IMR-90 (cell line): ENCODE measurements at regions not wholly inside any gene's neighbourhood (a gene's known extent, or its start where the extent isn't known, plus 50 kb on each side); places are given as distances from the start of the nearest gene placed in this dataset.
A peak's percentile ranks its signal among the peaks of the same experiment; 100 is the strongest.

Experiments used
- ATAC-seq: fragments of 200-7000 bp; cut with Tn5 transposase; 2 replicates; pipeline ENCODE4 v1.9.1; 2020; ENCODE audit warnings: low read depth, mild to moderate bottlenecking, moderate library complexity
- BruUV-seq: library from RNA; stranded (reverse); fragments of 400-500 nt; replicated peaks from 2 replicates; lab custom pipeline; 2021; lab: Mats Ljungman, UMichigan
- CTCF ChIA-PET: fragments of 300-600 bp; formaldehyde crosslinking; extraction: SDS; loops from one replicate; lab custom pipeline; 2021; ENCODE audit warnings: antibody characterized with exemption; lab: Yijun Ruan, JAX
- POLR2A ChIA-PET: fragments of 300-600 bp; sonication (Branson Sonifier 250); formaldehyde crosslinking; loops from one replicate; lab custom pipeline; 2022; ENCODE audit warnings: antibody characterized with exemption; ENCODE audit not compliant: unreplicated experiment; lab: Charles Lee
- DNase-seq: peaks from one replicate; pipeline ENCODE4 v3.0.0; 2013
- H2AFZ ChIP-seq: replicated peaks from 2 replicates; pipeline ENCODE3; 2013; ENCODE audit warnings: low read length, mild to moderate bottlenecking; ENCODE audit not compliant: poor library complexity
- H2AK5ac ChIP-seq: 2 replicates; pipeline ENCODE4 v1.6.1; 2013; ENCODE audit warnings: low read depth, low read length, inconsistent platforms
- H2AK9ac ChIP-seq: replicated peaks from 2 replicates; pipeline ENCODE3; 2013; ENCODE audit warnings: mild to moderate bottlenecking, low read depth, low read length, moderate library complexity; ENCODE audit not compliant: poor library complexity
- H2BK120ac ChIP-seq: 2 replicates; pipeline ENCODE4 v1.6.1; 2013; ENCODE audit warnings: low read depth, low read length, inconsistent platforms
- H2BK15ac ChIP-seq: 3 replicates; pipeline ENCODE4 v1.6.1; 2013; ENCODE audit warnings: low read depth, low read length, inconsistent platforms
- H2BK20ac ChIP-seq: 2 replicates; pipeline ENCODE4 v1.6.1; 2013; ENCODE audit warnings: low read depth, mild to moderate bottlenecking, inconsistent platforms, low read length, moderate library complexity
- H2BK5ac ChIP-seq: 2 replicates; pipeline ENCODE4 v1.6.1; 2013; ENCODE audit warnings: mild to moderate bottlenecking, low read depth, low read length, inconsistent platforms; ENCODE audit not compliant: poor library complexity, severe bottlenecking
- H3K14ac ChIP-seq: replicated peaks from 2 replicates; pipeline ENCODE4 v1.6.1; 2013; ENCODE audit warnings: low read depth, low read length, inconsistent platforms
- H3K18ac ChIP-seq: 2 replicates; pipeline ENCODE4 v1.6.1; 2013; ENCODE audit warnings: low read depth, low read length, control low read depth
- H3K23ac ChIP-seq: 2 replicates; pipeline ENCODE4 v1.6.1; 2013; ENCODE audit warnings: low read depth, low read length, inconsistent platforms
- H3K27ac ChIP-seq: 2 replicates; pipeline ENCODE4 v1.5.1; 2013; ENCODE audit warnings: mild to moderate bottlenecking, control low read depth, low read length; ENCODE audit not compliant: insufficient read depth
- H3K27me3 ChIP-seq: 2 replicates; pipeline ENCODE4 v1.6.1; 2013; ENCODE audit warnings: low read length; ENCODE audit not compliant: control insufficient read depth, insufficient read depth
- H3K36me3 ChIP-seq: 2 replicates; pipeline ENCODE4 v1.6.1; 2013; ENCODE audit warnings: low read length, mixed read lengths; ENCODE audit not compliant: control insufficient read depth, insufficient read depth
- H3K4ac ChIP-seq: 2 replicates; pipeline ENCODE4 v1.6.1; 2013; ENCODE audit warnings: low read depth, low read length, inconsistent platforms
- H3K4me1 ChIP-seq: 2 replicates; pipeline ENCODE4 v1.6.1; 2013; ENCODE audit warnings: low read length, mixed read lengths; ENCODE audit not compliant: control insufficient read depth, insufficient read depth
- H3K4me2 ChIP-seq: 2 replicates; pipeline ENCODE4 v1.6.1; 2013; ENCODE audit warnings: low read depth, mild to moderate bottlenecking, control low read depth, low read length, moderate library complexity
- H3K4me3 ChIP-seq: 2 replicates; pipeline ENCODE4 v1.5.1; 2013; ENCODE audit warnings: low read depth, mild to moderate bottlenecking, control low read depth, low read length, moderate library complexity; ENCODE audit not compliant: insufficient read depth
- H3K56ac ChIP-seq: 2 replicates; pipeline ENCODE4 v1.6.1; 2013; ENCODE audit warnings: low read length, inconsistent platforms; ENCODE audit not compliant: insufficient read depth; ENCODE audit errors: extremely low read depth
- H3K79me1 ChIP-seq, 2 experiments: 2 replicates each; pipeline ENCODE4 v1.6.1; 2013; ENCODE audit warnings: low read length in 2 of 2, inconsistent platforms in 1 of 2, low read depth in 1 of 2
- H3K9ac ChIP-seq: 2 replicates; pipeline ENCODE4 v1.6.1; 2013; ENCODE audit warnings: low read depth, low read length, control low read depth
- H3K9me1 ChIP-seq: 2 replicates; pipeline ENCODE4 v1.6.1; 2013; ENCODE audit warnings: low read length, inconsistent platforms; ENCODE audit not compliant: insufficient read depth
- H3K9me3 ChIP-seq: 2 replicates; pipeline ENCODE4 v1.6.1; 2013; ENCODE audit warnings: low read length; ENCODE audit not compliant: control insufficient read depth, insufficient read depth
- H4K20me1 ChIP-seq: 2 replicates; pipeline ENCODE4 v1.6.1; 2013; ENCODE audit warnings: low read length, inconsistent platforms; ENCODE audit not compliant: insufficient read depth
- H4K5ac ChIP-seq: 2 replicates; pipeline ENCODE4 v1.6.1; 2013; ENCODE audit warnings: mild to moderate bottlenecking, low read depth, low read length, control low read depth
- H4K8ac ChIP-seq, 2 experiments: 2 replicates each; pipeline ENCODE4 v1.6.1; 2013; ENCODE audit warnings: low read depth in 2 of 2, low read length in 2 of 2, control low read depth in 1 of 2, inconsistent platforms in 1 of 2
- H4K91ac ChIP-seq: 2 replicates; pipeline ENCODE4 v1.6.1; 2013; ENCODE audit warnings: low read depth, low read length, inconsistent platforms; ENCODE audit not compliant: insufficient read depth
- BHLHE40 ChIP-seq: fragments of 150-350 bp; IDR thresholded peaks from 2 replicates; pipeline ENCODE4 v1.6.1; 2016; ENCODE audit warnings: mild to moderate bottlenecking, low read depth, low read length
- CEBPB ChIP-seq: IDR thresholded peaks from 2 replicates; pipeline ENCODE4 v1.6.1; 2012; ENCODE audit warnings: low read depth, low read length, improper control_type of control experiment
- CTCF ChIP-seq: conservative IDR thresholded peaks from 2 replicates; pipeline ENCODE4 v1.5.1; 2012; ENCODE audit warnings: mild to moderate bottlenecking, low read depth, low read length, improper control_type of control experiment
- MAFK ChIP-seq: IDR thresholded peaks from 2 replicates; pipeline ENCODE4 v1.6.1; 2012; ENCODE audit warnings: low read depth, low read length, improper control_type of control experiment
- MXI1 ChIP-seq: IDR thresholded peaks from 2 replicates; pipeline ENCODE4 v1.6.1; 2012; ENCODE audit warnings: low read depth, mild to moderate bottlenecking, low read length, moderate library complexity, borderline replicate concordance
- NFE2L2 ChIP-seq: fragments of 150-350 bp; IDR thresholded peaks from 2 replicates; pipeline ENCODE4 v1.6.1; 2016; ENCODE audit warnings: low read depth, mild to moderate bottlenecking, low read length
- POLR2A ChIP-seq: IDR thresholded peaks from 2 replicates; pipeline ENCODE4 v1.6.1; 2012; ENCODE audit warnings: mild to moderate bottlenecking, low read depth, low read length
- RAD21 ChIP-seq: IDR thresholded peaks from 2 replicates; pipeline ENCODE4 v1.6.1; 2012; ENCODE audit warnings: low read length, improper control_type of control experiment
- RCOR1 ChIP-seq: IDR thresholded peaks from 2 replicates; pipeline ENCODE4 v1.6.1; 2012; ENCODE audit warnings: mild to moderate bottlenecking, low read length, improper control_type of control experiment; ENCODE audit not compliant: insufficient replicate concordance
- SMC3 ChIP-seq: fragments of 150-350 bp; IDR thresholded peaks from 2 replicates; pipeline ENCODE4 v1.6.1; 2016; ENCODE audit warnings: low read depth, mild to moderate bottlenecking, antibody characterized with exemption, low read length, moderate library complexity
- WGBS, 2 experiments: methylation state at CpG; one replicate each; pipeline versions ENCODE4 v1.1.5 to v1.1.7; 2013; ENCODE audit warnings: missing lambda C conversion rate in 2 of 2; ENCODE audit not compliant: insufficient read length in 1 of 2; ENCODE audit errors: extremely low coverage in 2 of 2; 5-methylcytosine and 5-hydroxymethylcytosine counted together
- dilution Hi-C: fragments of 300-500 bp; cut with HindIII; formaldehyde crosslinking; loops from one replicate; pipeline ENCODE4 v1.14.3; 2018; ENCODE audit warnings: low sequenced_read_pairs; ENCODE audit not compliant: unreplicated experiment
- in situ Hi-C: fragments of 300-500 bp; cut with MboI; formaldehyde crosslinking; loops from 3 replicates; pipeline ENCODE4 v1.14.3; 2019; ENCODE audit warnings: low sequenced_read_pairs, inconsistent platforms, mixed read lengths
- intact Hi-C: fragments of 100-400 bp; cut with micrococcal nuclease; formaldehyde crosslinking; loops from 2 replicates; pipeline ENCODE4 v1.10.0; 2022

GRCh38 chr2:149740490-149740889, 152.9 kb upstream of the MMADHC start:
- no peak overlapping the region; the same call in 1 of the 2 replicates for H3K14ac ChIP-seq
- H3K4ac ChIP-seq = peak overlapping the region; percentile 39
- peaks cover 28% of the 10 kb centered on the region for H3K4me1 ChIP-seq
- no TSS peak for BruUV-seq
- H3K79me1 ChIP-seq = peaks cover 0 to 8% of the 10 kb centered on the region in 2 experiments; a peak in 1 of 4 replicates
- TF ChIP-seq CTCF = no peak
- no peak for TF ChIP-seq SMC3
- no peak for TF ChIP-seq NFE2L2
- TF ChIP-seq RCOR1 = no peak
- TF ChIP-seq MXI1 = no peak
- TF ChIP-seq MAFK = no peak
- TF ChIP-seq RAD21 = no peak
- TF ChIP-seq POLR2A = no peak
- TF ChIP-seq CEBPB = no peak
- TF ChIP-seq BHLHE40 = no peak
- in situ Hi-C loops = loop anchor here (25.0 kb wide), 1 partner anchor 722 kb away; no protein-coding TSS in a partner anchor
- peaks cover 4% of the 10 kb centered on the region; the same call in 1 of the 2 replicates for H3K9me1 ChIP-seq
- H2AK5ac ChIP-seq = peak overlapping the region; percentile 79; the same call in 1 of the 2 replicates
- peak overlapping the region; percentile 53; the same call in 1 of the 2 replicates for H3K27ac ChIP-seq
- H4K8ac ChIP-seq = peak overlapping the region; percentile 34 to 53; a peak in 3 of 4 replicates
- no CpG with 5 or more reads among the region's 1 CpG for WGBS, 2 experiments
- no peaks in the 10 kb centered on the region for H3K36me3 ChIP-seq
- peak overlapping the region; percentile 90; the same call in 1 of the 2 replicates for H4K5ac ChIP-seq
- no peak overlapping the region for H2AK9ac ChIP-seq
- no peak overlapping the region for H2AFZ ChIP-seq
- peak overlapping the region; percentile 82 for H2BK5ac ChIP-seq
- H3K27me3 ChIP-seq = no peaks in the 10 kb centered on the region
- peak overlapping the region; percentile 62; the same call in 1 of the 3 replicates for H2BK15ac ChIP-seq
- H3K56ac ChIP-seq = no peak overlapping the region
- peak overlapping the region; percentile 84 for H3K18ac ChIP-seq
- peak overlapping the region; percentile 83 for H4K91ac ChIP-seq
- intact Hi-C loops = loop anchor here (5.0 to 10.0 kb wide), 4 partner anchors 143 to 1494 kb away; no protein-coding TSS in a partner anchor
- ChIA-PET POLR2A (no interaction called here), CTCF (interaction anchor here (0.7 kb wide), 1 partner anchor 288 kb away, joined by 3 read pairs; no protein-coding TSS in a partner anchor)
- peak overlapping the region; percentile 87 for H2BK20ac ChIP-seq
- H3K4me2 ChIP-seq = no peak overlapping the region
- peak overlapping the region; percentile 96 for H2BK120ac ChIP-seq
- DNase-seq (no peak), ATAC-seq (no peak)
- H4K20me1 ChIP-seq = no peaks in the 10 kb centered on the region
- H3K9me3 ChIP-seq = 0 out of 2 replicates have a peak, but pooled peaks cover 2% of the 10 kb centered on the region
- dilution Hi-C loops = no loop called here
- peak overlapping the region; percentile 21; the same call in 1 of the 2 replicates for H3K23ac ChIP-seq
- no peak overlapping the region for H3K9ac ChIP-seq
- no peak overlapping the region for H3K4me3 ChIP-seq
